ENCODE measurements at regions not wholly inside any gene's neighbourhood (a gene's known extent, or its start where the extent isn't known, plus 50 kb on each side); places are given as distances from the start of the nearest gene placed in this dataset.

- no peak for DNase-seq
Measured at GRCh38 chr1:17978016-17978415, 129.6 kb upstream of the IGSF21 start.

- no peak for DNase-seq
Measured at GRCh38 chr1:17979815-17980214, 127.8 kb upstream of the IGSF21 start.

- no peak for DNase-seq
Measured at GRCh38 chr1:17982197-17982596, 125.4 kb upstream of the IGSF21 start.

GRCh38 chr1:17984583-17984982 lies 123.0 kb upstream of the IGSF21 start:
- DNase-seq = no peak

GRCh38 chr1:17986156-17986555 lies 121.4 kb upstream of the IGSF21 start:
- DNase-seq = no peak

- no peak for DNase-seq
Measured at GRCh38 chr1:17990401-17990800, 117.2 kb upstream of the IGSF21 start.

GRCh38 chr1:17991996-17992395 lies 115.6 kb upstream of the IGSF21 start:
- no peak for DNase-seq

GRCh38 chr1:17992800-17993199 lies 114.8 kb upstream of the IGSF21 start:
- no peak for DNase-seq

- DNase-seq = no peak
Measured at GRCh38 chr1:17994046-17994445, 113.6 kb upstream of the IGSF21 start.

- DNase-seq = no peak
Measured at GRCh38 chr1:17995480-17995879, 112.1 kb upstream of the IGSF21 start.

- DNase-seq = no peak
Measured at GRCh38 chr1:17998889-17999288, 108.7 kb upstream of the IGSF21 start.

GRCh38 chr1:17999884-18000283 lies 107.7 kb upstream of the IGSF21 start:
- DNase-seq = no peak

GRCh38 chr1:18001725-18002124 lies 105.9 kb upstream of the IGSF21 start:
- no peak for DNase-seq

- no peak for DNase-seq
Measured at GRCh38 chr1:18004278-18004677, 103.3 kb upstream of the IGSF21 start.

- no peak for DNase-seq
Measured at GRCh38 chr1:18005238-18005637, 102.4 kb upstream of the IGSF21 start.

GRCh38 chr1:18007391-18008041 lies 100.1 kb upstream of the IGSF21 start:
- DNase-seq = no peak

- DNase-seq = no peak
Measured at GRCh38 chr1:18008081-18008480, 99.5 kb upstream of the IGSF21 start.

- DNase-seq = no peak
Measured at GRCh38 chr1:18009055-18009454, 98.5 kb upstream of the IGSF21 start.

- no peak for DNase-seq
Measured at GRCh38 chr1:18009478-18009961, 98.1 kb upstream of the IGSF21 start.

GRCh38 chr1:18010408-18010807 lies 97.2 kb upstream of the IGSF21 start:
- no peak for DNase-seq

- DNase-seq = no peak
Measured at GRCh38 chr1:18010945-18011344, 96.7 kb upstream of the IGSF21 start.

GRCh38 chr1:18011703-18012102 lies 95.9 kb upstream of the IGSF21 start:
- DNase-seq = no peak

- DNase-seq = no peak
Measured at GRCh38 chr1:18012686-18013085, 94.9 kb upstream of the IGSF21 start.

- no peak for DNase-seq
Measured at GRCh38 chr1:18013216-18013615, 94.4 kb upstream of the IGSF21 start.

- DNase-seq = no peak
Measured at GRCh38 chr1:18015719-18016118, 91.9 kb upstream of the IGSF21 start.
